Activated CD4-positive, alpha-beta T cell treated with anti-CD3 and anti-CD28 coated beads for 36 hours (primary cell): ENCODE measurements at regions not wholly inside any gene's neighbourhood (a gene's known extent, or its start where the extent isn't known, plus 50 kb on each side); places are given as distances from the start of the nearest gene placed in this dataset.

ENCODE experiments used
- ATAC-seq: fragments of 200-7000 bp; cut with Tn5 transposase; one replicate; pipeline ENCODE4 v1.10.0; 2021; ENCODE audit warnings: mild to moderate bottlenecking, moderate library complexity
- CTCF ChIA-PET: fragments of 350-600 bp; sonication (Branson Sonifier 250); formaldehyde crosslinking; loops from one replicate; lab custom pipeline; 2021; ENCODE audit warnings: antibody characterized with exemption; lab: Charles Lee
- POLR2A ChIA-PET: fragments of 350-600 bp; sonication (Branson Sonifier 250); formaldehyde crosslinking; loops from one replicate; lab custom pipeline; 2021; ENCODE audit warnings: antibody characterized with exemption, inconsistent platforms; lab: Charles Lee
- DNase-seq: peaks from one replicate; pipeline ENCODE4 v3.0.0-alpha.2; 2020
- H3K27ac Mint-ChIP-seq: one replicate; pipeline ENCODE4 v1.8.0; 2021; ENCODE audit warnings: mixed read lengths
- H3K27me3 Mint-ChIP-seq: one replicate; pipeline ENCODE4 v1.8.0; 2021; ENCODE audit warnings: mixed read lengths
- H3K36me3 Mint-ChIP-seq: one replicate; pipeline ENCODE4 v1.8.0; 2021; ENCODE audit warnings: low read depth, mixed read lengths
- H3K4me1 Mint-ChIP-seq: one replicate; pipeline ENCODE4 v1.8.0; 2021; ENCODE audit warnings: mixed read lengths
- H3K4me3 Mint-ChIP-seq: one replicate; pipeline ENCODE4 v1.8.0; 2021; ENCODE audit warnings: mild to moderate bottlenecking, moderate library complexity, mixed read lengths
- H3K9me3 Mint-ChIP-seq: one replicate; pipeline ENCODE4 v1.8.0; 2021; ENCODE audit warnings: low read depth, mixed read lengths
- intact Hi-C, 2 experiments: fragments of 100-400 bp; cut with DNase I in 1 of 2; cut with micrococcal nuclease in 1 of 2; formaldehyde crosslinking; loops; one replicate each; pipeline versions ENCODE4 v1.14.2 to v1.15.1; 2022 to 2024; cut with DNase I, micrococcal nuclease

- H3K36me3 Mint-ChIP-seq = no peaks in the 10 kb centered on the region
- H3K4me1 Mint-ChIP-seq = no peaks in the 10 kb centered on the region
- H3K9me3 Mint-ChIP-seq = no peaks in the 10 kb centered on the region
- H3K4me3 Mint-ChIP-seq = no peak overlapping the region
- peaks cover 8% of the 10 kb centered on the region for H3K27me3 Mint-ChIP-seq
- CTCF ChIA-PET = interaction anchor here (0.7 kb wide), 1 partner anchor 93 kb away, joined by 3 read pairs; no protein-coding TSS in a partner anchor
- intact Hi-C loops = no loop called here
- POLR2A ChIA-PET = no interaction called here
- no peak overlapping the region for H3K27ac Mint-ChIP-seq
- ATAC-seq = no peak
- DNase-seq = no peak
These were observed 49.8 kb upstream of the FCN1 start for GRCh38 chr9:134967547-134967930.

- intact Hi-C loops = no loop called here
- DNase-seq (no peak), ATAC-seq (no peak)
- no peak overlapping the region for H3K4me3 Mint-ChIP-seq
- ChIA-PET POLR2A (no interaction called here), CTCF (interaction anchor here (0.7 kb wide), 1 partner anchor 92 kb away, joined by 3 read pairs; no protein-coding TSS in a partner anchor)
- peaks cover 8% of the 10 kb centered on the region for H3K27me3 Mint-ChIP-seq
- H3K36me3 Mint-ChIP-seq = no peaks in the 10 kb centered on the region
- H3K27ac Mint-ChIP-seq = no peak overlapping the region
- no peaks in the 10 kb centered on the region for H3K9me3 Mint-ChIP-seq
- no peaks in the 10 kb centered on the region for H3K4me1 Mint-ChIP-seq
These were observed 50.5 kb upstream of the FCN1 start for GRCh38 chr9:134968011-134968822.

GRCh38 chr9:134968823-134969090 lies 51.0 kb upstream of the FCN1 start:
- Mint-ChIP-seq H3K4me3 (no peak overlapping the region), H3K27ac (no peak overlapping the region), H3K36me3 (no peaks in the 10 kb centered on the region), H3K9me3 (no peaks in the 10 kb centered on the region), H3K4me1 (no peaks in the 10 kb centered on the region), H3K27me3 (peaks cover 8% of the 10 kb centered on the region)
- no peak for ATAC-seq
- ChIA-PET POLR2A (no interaction called here), CTCF (no interaction called here)
- intact Hi-C loops = no loop called here
- DNase-seq = no peak

GRCh38 chr9:134969156-134970045 lies 51.7 kb upstream of the FCN1 start:
- Mint-ChIP-seq H3K9me3 (no peaks in the 10 kb centered on the region), H3K27me3 (peaks cover 8% of the 10 kb centered on the region), H3K27ac (no peak overlapping the region), H3K4me1 (no peaks in the 10 kb centered on the region), H3K36me3 (no peaks in the 10 kb centered on the region), H3K4me3 (no peak overlapping the region)
- DNase-seq = no peak
- ChIA-PET POLR2A (no interaction called here), CTCF (no interaction called here)
- intact Hi-C loops = no loop called here
- no peak for ATAC-seq

GRCh38 chr9:134970198-134970597 lies 52.5 kb upstream of the FCN1 start:
- ATAC-seq (no peak), DNase-seq (no peak)
- H3K4me1 Mint-ChIP-seq = no peaks in the 10 kb centered on the region
- ChIA-PET POLR2A (no interaction called here), CTCF (no interaction called here)
- H3K36me3 Mint-ChIP-seq = no peaks in the 10 kb centered on the region
- no peak overlapping the region for H3K4me3 Mint-ChIP-seq
- intact Hi-C loops = no loop called here
- H3K27me3 Mint-ChIP-seq = peaks cover 8% of the 10 kb centered on the region
- no peaks in the 10 kb centered on the region for H3K9me3 Mint-ChIP-seq
- H3K27ac Mint-ChIP-seq = no peak overlapping the region

GRCh38 chr9:134970719-134971118 lies 53.0 kb upstream of the FCN1 start:
- H3K4me3 Mint-ChIP-seq = no peak overlapping the region
- H3K9me3 Mint-ChIP-seq = no peaks in the 10 kb centered on the region
- ATAC-seq (no peak), DNase-seq (no peak)
- CTCF ChIA-PET = no interaction called here
- intact Hi-C loops = no loop called here
- POLR2A ChIA-PET = no interaction called here
- peaks cover 8% of the 10 kb centered on the region for H3K27me3 Mint-ChIP-seq
- H3K4me1 Mint-ChIP-seq = no peaks in the 10 kb centered on the region
- H3K36me3 Mint-ChIP-seq = no peaks in the 10 kb centered on the region
- H3K27ac Mint-ChIP-seq = no peak overlapping the region

- ChIA-PET POLR2A (no interaction called here), CTCF (no interaction called here)
- Mint-ChIP-seq H3K9me3 (no peaks in the 10 kb centered on the region), H3K27me3 (peaks cover 8% of the 10 kb centered on the region), H3K4me1 (no peaks in the 10 kb centered on the region), H3K36me3 (no peaks in the 10 kb centered on the region), H3K4me3 (no peak overlapping the region), H3K27ac (no peak overlapping the region)
- no peak for DNase-seq
- ATAC-seq = no peak
- intact Hi-C loops = no loop called here
These were observed 53.5 kb upstream of the FCN1 start for GRCh38 chr9:134971196-134971595.

- ChIA-PET POLR2A (no interaction called here), CTCF (no interaction called here)
- Mint-ChIP-seq H3K4me3 (no peak overlapping the region), H3K4me1 (no peaks in the 10 kb centered on the region), H3K36me3 (no peaks in the 10 kb centered on the region), H3K27ac (no peak overlapping the region), H3K27me3 (peaks cover 8% of the 10 kb centered on the region), H3K9me3 (no peaks in the 10 kb centered on the region)
- intact Hi-C loops = no loop called here
- no peak for ATAC-seq
- DNase-seq = no peak
These were observed 54.0 kb upstream of the FCN1 start for GRCh38 chr9:134971696-134972095.

GRCh38 chr9:134972140-134972539 lies 54.4 kb upstream of the FCN1 start:
- Mint-ChIP-seq H3K9me3 (no peaks in the 10 kb centered on the region), H3K4me1 (no peaks in the 10 kb centered on the region), H3K4me3 (no peak overlapping the region), H3K27ac (no peak overlapping the region), H3K36me3 (no peaks in the 10 kb centered on the region), H3K27me3 (peaks cover 8% of the 10 kb centered on the region)
- POLR2A ChIA-PET = no interaction called here
- CTCF ChIA-PET = no interaction called here
- ATAC-seq (no peak), DNase-seq (no peak)
- intact Hi-C loops = no loop called here

- H3K4me3 Mint-ChIP-seq = no peak overlapping the region
- CTCF ChIA-PET = no interaction called here
- DNase-seq (no peak), ATAC-seq (no peak)
- POLR2A ChIA-PET = no interaction called here
- no peaks in the 10 kb centered on the region for H3K4me1 Mint-ChIP-seq
- H3K27ac Mint-ChIP-seq = no peak overlapping the region
- intact Hi-C loops = no loop called here
- peaks cover 5% of the 10 kb centered on the region for H3K27me3 Mint-ChIP-seq
- H3K36me3 Mint-ChIP-seq = no peaks in the 10 kb centered on the region
- no peaks in the 10 kb centered on the region for H3K9me3 Mint-ChIP-seq
These were observed 57.5 kb upstream of the FCN1 start for GRCh38 chr9:134975253-134975652.

- no peak for ATAC-seq
- no peak overlapping the region for H3K27ac Mint-ChIP-seq
- H3K9me3 Mint-ChIP-seq = no peaks in the 10 kb centered on the region
- H3K27me3 Mint-ChIP-seq = peaks cover 3% of the 10 kb centered on the region
- H3K36me3 Mint-ChIP-seq = no peaks in the 10 kb centered on the region
- no peaks in the 10 kb centered on the region for H3K4me1 Mint-ChIP-seq
- H3K4me3 Mint-ChIP-seq = no peak overlapping the region
- POLR2A ChIA-PET = no interaction called here
- intact Hi-C loops = no loop called here
- CTCF ChIA-PET = no interaction called here
- DNase-seq = no peak
These were observed 58.7 kb upstream of the FCN1 start for GRCh38 chr9:134976403-134976802.

- CTCF ChIA-PET = no interaction called here
These were observed 60.6 kb upstream of the FCN1 start for GRCh38 chr9:134978272-134978671.

More at GRCh38 chr9:134978272-134978671, 60.6 kb upstream of the FCN1 start:
- H3K27ac Mint-ChIP-seq = no peak overlapping the region
- ATAC-seq (no peak), DNase-seq (no peak)
- no peaks in the 10 kb centered on the region for H3K9me3 Mint-ChIP-seq
- no peaks in the 10 kb centered on the region for H3K4me1 Mint-ChIP-seq
- no peak overlapping the region for H3K4me3 Mint-ChIP-seq
- H3K27me3 Mint-ChIP-seq = peaks cover 3% of the 10 kb centered on the region
- POLR2A ChIA-PET = no interaction called here
- intact Hi-C loops = no loop called here
- H3K36me3 Mint-ChIP-seq = no peaks in the 10 kb centered on the region
